RWPE2 (cell line): ENCODE measurements at regions not wholly inside any gene's neighbourhood (a gene's known extent, or its start where the extent isn't known, plus 50 kb on each side); places are given as distances from the start of the nearest gene placed in this dataset.
A peak's percentile ranks its signal among the peaks of the same experiment; 100 is the strongest.

ENCODE experiments used
- ATAC-seq: fragments of 200-7000 bp; cut with Tn5 transposase; 3 replicates; pipeline ENCODE4 v1.9.1; 2021; ENCODE audit warnings: low read depth
- DNase-seq: peaks from one replicate; pipeline ENCODE4 v3.0.0-alpha.2; 2020; ENCODE audit warnings: low spot score
- H3K27ac ChIP-seq: fragments of 450-650 bp; 2 replicates; pipeline ENCODE4 v1.5.1; 2017; ENCODE audit warnings: mild to moderate bottlenecking; ENCODE audit not compliant: poor library complexity, severe bottlenecking
- H3K27me3 ChIP-seq: fragments of 250-450 bp; sonication (Bioruptor Pico); 2 replicates; pipeline ENCODE4 v1.5.1; 2021; ENCODE audit warnings: mild to moderate bottlenecking, moderate library complexity; ENCODE audit not compliant: insufficient read depth, poor library complexity, severe bottlenecking
- H3K36me3 ChIP-seq: fragments of 250-450 bp; sonication (Bioruptor Pico); 2 replicates; pipeline ENCODE4 v1.5.1; 2020; ENCODE audit warnings: low read depth, mild to moderate bottlenecking, moderate library complexity
- H3K4me1 ChIP-seq: fragments of 250-450 bp; sonication (Bioruptor Pico); 2 replicates; pipeline ENCODE4 v1.5.1; 2021; ENCODE audit warnings: mild to moderate bottlenecking, moderate library complexity; ENCODE audit not compliant: insufficient read depth, poor library complexity, severe bottlenecking
- H3K4me3 ChIP-seq: fragments of 250-450 bp; sonication (Bioruptor Pico); 2 replicates; pipeline ENCODE4 v1.5.1; 2021; ENCODE audit warnings: mild to moderate bottlenecking, moderate library complexity; ENCODE audit not compliant: severe bottlenecking
- H3K9me3 ChIP-seq: fragments of 250-450 bp; sonication (Bioruptor Pico); 2 replicates; pipeline ENCODE4 v1.5.1; 2021; ENCODE audit warnings: mild to moderate bottlenecking, moderate library complexity; ENCODE audit not compliant: severe bottlenecking
- TF ChIP-seq, protein P1 (sequence below): fragments of 450-650 bp; IDR thresholded peaks from one replicate; pipeline ENCODE4 v1.5.1; 2017; ENCODE audit warnings: mild to moderate bottlenecking, moderate library complexity; ENCODE audit not compliant: poor library complexity, severe bottlenecking

DNA sequence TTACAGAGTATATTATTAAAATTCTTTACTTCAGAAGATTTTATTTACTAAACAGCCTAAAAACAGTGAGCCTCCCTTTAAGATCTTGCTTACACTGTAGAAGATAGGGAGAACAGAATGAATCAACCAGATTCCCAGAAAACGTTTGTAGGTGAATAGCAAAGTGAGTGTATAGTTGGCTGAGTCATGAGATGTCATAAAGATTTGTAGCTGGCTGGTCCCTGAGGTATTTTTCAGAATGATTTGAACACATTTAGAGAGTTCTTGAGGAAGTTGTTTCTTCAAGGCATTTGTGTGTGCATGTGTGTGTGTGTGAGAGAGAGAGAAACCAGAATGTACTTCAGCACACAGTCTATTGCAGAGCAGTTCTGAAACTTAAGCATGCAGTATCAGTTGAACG, 159.4 kb upstream of the PRR16 start:
- Histone ChIP-seq H3K4me3 (no peak overlapping the region), H3K27me3 (no peaks in the 10 kb centered on the region), H3K9me3 (no peaks in the 10 kb centered on the region), H3K27ac (peak overlapping the region; percentile 21), H3K4me1 (peaks cover 5% of the 10 kb centered on the region), H3K36me3 (no peaks in the 10 kb centered on the region)
- DNase-seq (no peak), ATAC-seq (peak; percentile 93)
- TF ChIP-seq, protein P1, sequence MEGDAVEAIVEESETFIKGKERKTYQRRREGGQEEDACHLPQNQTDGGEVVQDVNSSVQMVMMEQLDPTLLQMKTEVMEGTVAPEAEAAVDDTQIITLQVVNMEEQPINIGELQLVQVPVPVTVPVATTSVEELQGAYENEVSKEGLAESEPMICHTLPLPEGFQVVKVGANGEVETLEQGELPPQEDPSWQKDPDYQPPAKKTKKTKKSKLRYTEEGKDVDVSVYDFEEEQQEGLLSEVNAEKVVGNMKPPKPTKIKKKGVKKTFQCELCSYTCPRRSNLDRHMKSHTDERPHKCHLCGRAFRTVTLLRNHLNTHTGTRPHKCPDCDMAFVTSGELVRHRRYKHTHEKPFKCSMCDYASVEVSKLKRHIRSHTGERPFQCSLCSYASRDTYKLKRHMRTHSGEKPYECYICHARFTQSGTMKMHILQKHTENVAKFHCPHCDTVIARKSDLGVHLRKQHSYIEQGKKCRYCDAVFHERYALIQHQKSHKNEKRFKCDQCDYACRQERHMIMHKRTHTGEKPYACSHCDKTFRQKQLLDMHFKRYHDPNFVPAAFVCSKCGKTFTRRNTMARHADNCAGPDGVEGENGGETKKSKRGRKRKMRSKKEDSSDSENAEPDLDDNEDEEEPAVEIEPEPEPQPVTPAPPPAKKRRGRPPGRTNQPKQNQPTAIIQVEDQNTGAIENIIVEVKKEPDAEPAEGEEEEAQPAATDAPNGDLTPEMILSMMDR: no peak

DNA sequence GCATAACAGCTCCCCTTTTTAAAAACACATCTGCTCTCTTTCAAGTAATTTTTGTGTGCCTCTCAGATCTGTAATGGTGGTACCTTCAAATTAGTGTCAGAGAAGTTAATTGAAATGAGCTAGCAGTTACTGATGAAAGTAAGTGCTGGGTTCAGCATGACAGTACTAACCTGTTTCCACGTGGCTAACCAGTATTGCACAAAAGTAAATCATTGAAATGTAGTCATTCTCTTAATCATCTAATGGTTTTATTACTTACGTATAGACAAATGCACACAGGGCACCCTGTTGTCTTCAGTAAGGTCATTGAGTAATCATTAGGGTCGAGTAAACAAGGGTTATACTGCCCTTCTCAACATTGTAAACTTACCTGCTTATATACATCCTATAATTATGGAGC, 157.8 kb upstream of the PRR16 start:
- H3K4me1 ChIP-seq: peaks cover 5% of the 10 kb centered on the region
- DNase-seq: no peak
- ATAC-seq: peak; percentile 74
- H3K27me3 ChIP-seq: no peaks in the 10 kb centered on the region
- no peaks in the 10 kb centered on the region for H3K36me3 ChIP-seq
- H3K9me3 ChIP-seq: no peaks in the 10 kb centered on the region
- TF ChIP-seq, protein P1: no peak
- no peak overlapping the region for H3K4me3 ChIP-seq
- no peak overlapping the region for H3K27ac ChIP-seq

DNA sequence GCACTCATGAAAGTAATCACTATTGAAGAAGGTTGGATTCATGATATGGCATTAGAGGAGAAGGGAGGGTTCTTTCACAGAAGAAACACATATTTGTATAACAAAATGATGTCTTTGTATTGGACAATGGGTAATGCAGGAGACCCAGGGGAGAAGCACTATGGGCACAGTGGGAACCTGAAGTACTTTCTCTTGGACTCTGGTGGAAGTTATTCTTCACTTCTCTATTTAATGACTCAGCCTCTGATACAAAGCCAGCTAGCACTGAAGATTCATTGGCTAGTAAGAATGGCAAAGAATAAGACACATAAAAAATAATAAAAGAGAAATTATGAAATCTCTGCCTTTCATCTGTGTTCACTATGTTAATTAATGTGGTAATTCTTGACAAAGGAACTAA, 149.9 kb upstream of the PRR16 start:
- Histone ChIP-seq H3K4me1 (peaks cover 3% of the 10 kb centered on the region), H3K27me3 (no peaks in the 10 kb centered on the region), H3K36me3 (no peaks in the 10 kb centered on the region), H3K4me3 (no peak overlapping the region), H3K9me3 (no peaks in the 10 kb centered on the region), H3K27ac (no peak overlapping the region)
- DNase-seq (no peak), ATAC-seq (no peak)
- TF ChIP-seq, protein P1: no peak

DNA sequence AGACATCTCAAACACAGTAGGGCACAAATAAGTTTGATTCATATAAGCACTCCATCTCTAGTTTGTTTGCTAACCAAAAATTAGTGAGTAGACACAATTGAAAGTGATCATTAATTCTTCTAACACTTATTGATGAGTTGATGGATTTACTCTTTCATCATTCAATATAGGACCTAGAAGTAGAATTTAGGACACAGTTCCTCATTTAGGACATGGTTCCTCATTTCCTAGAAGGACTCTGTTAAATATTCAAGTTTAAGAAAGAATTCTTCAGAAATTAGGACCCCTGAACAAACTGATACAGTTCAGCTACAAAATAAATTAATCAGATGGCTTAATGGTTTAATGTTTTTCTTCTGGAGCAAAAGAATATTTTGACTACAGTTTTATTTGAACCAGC, 143.5 kb upstream of the PRR16 start:
- no peak overlapping the region for H3K4me3 ChIP-seq
- H3K4me1 ChIP-seq: no peaks in the 10 kb centered on the region
- TF ChIP-seq, protein P1: no peak
- no peak overlapping the region for H3K27ac ChIP-seq
- H3K36me3 ChIP-seq: no peaks in the 10 kb centered on the region
- no peaks in the 10 kb centered on the region for H3K27me3 ChIP-seq
- H3K9me3 ChIP-seq: no peaks in the 10 kb centered on the region
- ATAC-seq: no peak
- no peak for DNase-seq

GRCh38 chr5:120326651-120327050, 137.4 kb upstream of the PRR16 start:
- DNase-seq (no peak), ATAC-seq (no peak)
- TF ChIP-seq, protein P1: no peak
- H3K27ac ChIP-seq: no peak overlapping the region
- no peaks in the 10 kb centered on the region for H3K9me3 ChIP-seq
- H3K36me3 ChIP-seq: no peaks in the 10 kb centered on the region
- H3K4me3 ChIP-seq: no peak overlapping the region
- H3K4me1 ChIP-seq: peaks cover 6% of the 10 kb centered on the region
- no peaks in the 10 kb centered on the region for H3K27me3 ChIP-seq
